ENCODE measurements at regions not wholly inside any gene's neighbourhood (a gene's known extent, or its start where the extent isn't known, plus 50 kb on each side); places are given as distances from the start of the nearest gene placed in this dataset.

DNA sequence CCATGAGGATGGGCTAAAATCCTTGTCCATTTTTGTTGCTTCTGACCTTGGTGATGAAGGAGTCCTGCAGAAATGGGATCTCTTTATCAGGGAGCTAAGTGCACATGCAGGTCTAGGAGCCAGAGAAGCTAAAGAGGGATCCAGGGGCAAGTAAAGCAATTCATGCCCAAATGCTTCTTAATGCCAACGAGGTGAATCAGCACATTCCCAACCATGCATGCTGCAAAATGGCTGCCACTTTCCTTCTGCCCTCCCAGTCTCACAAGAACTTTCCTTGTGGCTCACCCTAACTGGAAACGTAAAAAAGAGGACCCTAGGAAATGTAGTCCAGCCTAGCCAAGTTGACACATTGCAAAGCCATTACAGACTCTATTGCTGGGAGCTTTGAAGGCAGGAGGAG lies 298.4 kb downstream of the MAFB start:
- TF ChIP-seq, protein P1, sequence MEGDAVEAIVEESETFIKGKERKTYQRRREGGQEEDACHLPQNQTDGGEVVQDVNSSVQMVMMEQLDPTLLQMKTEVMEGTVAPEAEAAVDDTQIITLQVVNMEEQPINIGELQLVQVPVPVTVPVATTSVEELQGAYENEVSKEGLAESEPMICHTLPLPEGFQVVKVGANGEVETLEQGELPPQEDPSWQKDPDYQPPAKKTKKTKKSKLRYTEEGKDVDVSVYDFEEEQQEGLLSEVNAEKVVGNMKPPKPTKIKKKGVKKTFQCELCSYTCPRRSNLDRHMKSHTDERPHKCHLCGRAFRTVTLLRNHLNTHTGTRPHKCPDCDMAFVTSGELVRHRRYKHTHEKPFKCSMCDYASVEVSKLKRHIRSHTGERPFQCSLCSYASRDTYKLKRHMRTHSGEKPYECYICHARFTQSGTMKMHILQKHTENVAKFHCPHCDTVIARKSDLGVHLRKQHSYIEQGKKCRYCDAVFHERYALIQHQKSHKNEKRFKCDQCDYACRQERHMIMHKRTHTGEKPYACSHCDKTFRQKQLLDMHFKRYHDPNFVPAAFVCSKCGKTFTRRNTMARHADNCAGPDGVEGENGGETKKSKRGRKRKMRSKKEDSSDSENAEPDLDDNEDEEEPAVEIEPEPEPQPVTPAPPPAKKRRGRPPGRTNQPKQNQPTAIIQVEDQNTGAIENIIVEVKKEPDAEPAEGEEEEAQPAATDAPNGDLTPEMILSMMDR (IDR thresholded peaks at IDR 0.05) = no peak
- TF ChIP-seq EP300 (IDR thresholded peaks at IDR 0.05) = no peak
- TF ChIP-seq POLR2A (IDR thresholded peaks at IDR 0.05) = no peak

Measured in stomach (tissue), 4 donors.